Activated CD4-positive, alpha-beta memory T cell treated with anti-CD3 and anti-CD28 coated beads for 36 hours (primary cell): ENCODE measurements at regions not wholly inside any gene's neighbourhood (a gene's known extent, or its start where the extent isn't known, plus 50 kb on each side); places are given as distances from the start of the nearest gene placed in this dataset.
"Not testable (repeated sequence)": the region's sequence is repeated elsewhere in the genome, so short reads cannot be mapped to it uniquely, and the experiment has no call there.

ENCODE experiments used
- CTCF ChIA-PET: fragments of 350-600 bp; sonication (Branson Sonifier 250); formaldehyde crosslinking; loops from one replicate; lab custom pipeline; 2021; ENCODE audit warnings: antibody characterized with exemption, inconsistent platforms; lab: Charles Lee
- POLR2A ChIA-PET: fragments of 350-600 bp; sonication (Branson Sonifier 250); formaldehyde crosslinking; loops from one replicate; lab custom pipeline; 2021; ENCODE audit warnings: antibody characterized with exemption; lab: Charles Lee
- DNase-seq: peaks from one replicate; pipeline ENCODE4 v3.0.0-alpha.2; 2020
- H3K27ac Mint-ChIP-seq: one replicate; pipeline ENCODE4 v1.8.0; 2021; ENCODE audit warnings: mixed read lengths
- H3K27me3 Mint-ChIP-seq: one replicate; pipeline ENCODE4 v1.8.0; 2021; ENCODE audit warnings: mixed read lengths
- H3K36me3 Mint-ChIP-seq: one replicate; pipeline ENCODE4 v1.8.0; 2021; ENCODE audit warnings: mixed read lengths
- H3K4me1 Mint-ChIP-seq: one replicate; pipeline ENCODE4 v1.8.0; 2021; ENCODE audit warnings: low read depth, mixed read lengths
- H3K4me3 Mint-ChIP-seq: one replicate; pipeline ENCODE4 v1.8.0; 2021; ENCODE audit warnings: mild to moderate bottlenecking, mixed read lengths
- H3K9me3 Mint-ChIP-seq: one replicate; pipeline ENCODE4 v1.8.0; 2021; ENCODE audit warnings: mixed read lengths
- intact Hi-C: fragments of 100-400 bp; cut with micrococcal nuclease; formaldehyde crosslinking; loops from one replicate; pipeline ENCODE4 v1.15.1; 2023

DNA sequence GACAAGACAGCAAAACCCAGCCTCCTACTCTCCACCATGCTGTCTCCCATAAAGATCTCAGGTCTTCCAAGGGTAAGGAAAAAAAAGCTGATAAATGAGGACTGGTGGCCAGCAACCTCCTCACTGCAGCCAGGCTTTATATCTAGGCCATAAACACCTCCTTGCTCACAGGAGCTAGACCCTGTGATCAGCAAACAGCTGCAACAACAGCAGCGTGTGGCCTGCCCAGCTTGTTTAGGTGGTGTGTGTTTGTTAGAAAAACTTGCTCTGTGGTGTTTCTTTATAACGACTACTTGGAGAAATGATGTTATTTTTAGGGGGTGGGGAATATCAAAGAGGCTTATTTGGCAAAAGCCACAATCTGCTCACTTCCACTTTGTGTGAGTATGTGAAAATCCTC, 880.9 kb upstream of the AMELY start:
- Mint-ChIP-seq H3K27me3 (no peaks in the 10 kb centered on the region), H3K4me3 (no peak overlapping the region), H3K27ac (no peak overlapping the region), H3K4me1 (no peaks in the 10 kb centered on the region), H3K36me3 (no peaks in the 10 kb centered on the region), H3K9me3 (no peaks in the 10 kb centered on the region)
- POLR2A ChIA-PET = no interaction called here
- DNase-seq = no peak
- intact Hi-C loops = no loop called here
- CTCF ChIA-PET = no interaction called here

DNA sequence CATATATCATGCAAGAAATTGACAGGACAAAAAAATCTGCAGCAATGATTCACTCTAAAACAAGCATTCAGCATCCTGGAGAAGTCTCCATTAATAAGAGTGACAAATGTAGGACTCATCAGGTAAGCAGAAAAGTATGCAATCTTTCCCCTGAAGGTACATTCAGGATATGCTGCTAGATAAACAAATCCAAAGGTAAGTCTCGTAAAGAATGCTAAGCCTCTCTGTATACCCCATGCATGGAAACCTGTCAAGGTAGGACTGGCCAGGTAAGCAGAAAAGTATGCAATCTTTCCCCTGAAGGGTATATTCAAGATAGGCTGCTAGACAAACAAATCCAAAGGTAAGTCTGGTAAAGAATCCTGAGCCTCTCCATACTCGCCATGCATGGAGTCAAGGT, 869.9 kb upstream of the AMELY start:
- Mint-ChIP-seq H3K9me3 (no peaks in the 10 kb centered on the region), H3K4me3 (no peak overlapping the region), H3K27ac (no peak overlapping the region), H3K27me3 (no peaks in the 10 kb centered on the region), H3K4me1 (no peaks in the 10 kb centered on the region), H3K36me3 (no peaks in the 10 kb centered on the region)
- intact Hi-C loops = no loop called here
- DNase-seq = no peak
- ChIA-PET POLR2A (no interaction called here), CTCF (no interaction called here)

DNA sequence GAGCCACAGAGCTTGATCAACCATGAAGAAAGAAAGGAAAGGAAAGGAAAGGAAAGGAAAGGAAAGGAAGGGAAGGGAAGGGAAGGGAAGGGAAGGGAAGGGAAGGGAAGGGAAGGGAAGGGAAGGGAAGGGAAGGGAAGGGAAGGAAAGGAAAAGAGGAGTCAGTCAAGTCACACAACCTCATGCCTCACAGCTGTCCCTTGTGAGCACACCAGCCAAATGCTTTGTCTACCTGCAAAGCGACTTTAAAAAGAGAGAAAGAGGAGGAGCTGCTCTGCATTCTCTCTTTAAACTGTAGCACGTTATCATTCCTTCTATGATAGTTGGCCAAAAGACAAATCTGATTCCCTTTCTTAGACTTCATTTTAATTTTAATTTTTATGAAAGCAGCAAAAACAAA, 863.9 kb upstream of the AMELY start:
- intact Hi-C loops, H3K27me3 Mint-ChIP-seq, H3K36me3 Mint-ChIP-seq, DNase-seq, H3K4me1 Mint-ChIP-seq, H3K9me3 Mint-ChIP-seq, POLR2A ChIA-PET, H3K27ac Mint-ChIP-seq, H3K4me3 Mint-ChIP-seq, CTCF ChIA-PET: not testable (repeated sequence)

DNA sequence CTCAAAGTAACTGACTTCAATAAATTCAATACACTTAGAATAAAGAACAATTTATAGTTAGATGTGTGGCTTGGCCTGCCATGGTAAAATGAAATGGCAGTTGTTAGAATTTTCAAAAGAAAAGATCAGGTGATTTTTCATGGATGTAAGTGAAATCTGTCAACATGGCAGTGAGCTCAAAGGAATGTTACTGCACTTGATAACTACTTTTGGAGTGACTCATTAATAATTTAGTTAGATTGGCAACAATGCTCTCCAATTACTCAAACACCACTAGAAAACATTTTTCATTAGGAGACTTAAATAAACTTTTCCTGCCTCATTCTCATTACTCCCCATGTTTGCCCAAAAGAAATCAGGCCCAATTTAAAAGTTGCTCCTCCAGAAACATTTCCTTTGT, 860.2 kb upstream of the AMELY start:
- intact Hi-C loops = no loop called here
- H3K9me3 Mint-ChIP-seq = no peaks in the 10 kb centered on the region
- H3K4me1 Mint-ChIP-seq = no peaks in the 10 kb centered on the region
- no peak overlapping the region for H3K27ac Mint-ChIP-seq
- no peaks in the 10 kb centered on the region for H3K27me3 Mint-ChIP-seq
- ChIA-PET POLR2A (no interaction called here), CTCF (no interaction called here)
- no peak overlapping the region for H3K4me3 Mint-ChIP-seq
- DNase-seq = no peak
- no peaks in the 10 kb centered on the region for H3K36me3 Mint-ChIP-seq

DNA sequence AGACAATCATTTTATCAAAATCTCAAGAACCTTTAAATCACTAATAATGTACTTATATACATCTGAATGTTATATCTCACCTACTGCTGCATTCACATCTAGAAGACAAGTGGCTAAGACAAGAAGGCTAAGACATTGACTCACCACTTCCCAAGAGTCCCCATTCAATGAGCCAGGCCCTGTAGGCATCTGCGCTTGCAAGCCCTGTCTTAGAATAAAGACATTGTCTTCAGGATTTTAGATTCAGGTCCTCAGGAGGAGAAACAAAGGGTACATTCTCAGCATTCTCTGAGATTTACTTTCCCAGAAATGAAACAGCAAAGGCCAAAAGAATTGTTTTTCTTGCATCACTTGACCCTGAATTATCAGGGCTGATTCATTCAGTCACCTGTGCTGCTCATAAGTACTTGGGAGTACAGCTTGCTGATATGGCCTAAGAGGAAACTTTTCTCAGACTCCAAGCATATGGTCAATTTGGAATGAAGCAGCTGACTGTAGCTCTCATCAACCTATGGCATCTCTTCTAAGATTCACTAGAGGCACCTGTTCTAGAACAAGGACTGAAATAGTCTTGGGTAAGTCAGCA, 858.3 kb upstream of the AMELY start:
- Mint-ChIP-seq H3K9me3 (no peaks in the 10 kb centered on the region), H3K4me3 (no peak overlapping the region), H3K27me3 (no peaks in the 10 kb centered on the region), H3K27ac (no peak overlapping the region), H3K36me3 (no peaks in the 10 kb centered on the region), H3K4me1 (no peaks in the 10 kb centered on the region)
- ChIA-PET POLR2A (no interaction called here), CTCF (no interaction called here)
- intact Hi-C loops = no loop called here
- no peak for DNase-seq

DNA sequence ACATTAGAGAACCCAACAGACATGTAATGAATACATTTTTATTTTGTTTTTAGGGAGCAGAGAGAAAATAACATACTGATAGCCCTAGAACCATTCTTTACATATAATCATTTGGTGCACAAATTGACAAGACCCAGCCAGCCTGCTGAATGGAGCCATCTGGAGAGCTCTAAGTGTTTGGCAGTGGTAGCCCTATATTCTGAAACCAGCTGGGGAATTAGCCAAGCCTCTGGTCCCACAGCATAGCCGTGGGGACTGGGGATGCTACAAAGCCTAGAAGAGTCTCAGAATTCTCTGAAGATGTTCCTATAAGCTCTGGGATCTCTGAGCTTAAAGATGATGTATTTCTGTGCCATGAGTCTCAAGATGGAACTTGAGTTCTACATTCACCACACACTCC, 857.3 kb upstream of the AMELY start:
- no peak overlapping the region for H3K4me3 Mint-ChIP-seq

DNA sequence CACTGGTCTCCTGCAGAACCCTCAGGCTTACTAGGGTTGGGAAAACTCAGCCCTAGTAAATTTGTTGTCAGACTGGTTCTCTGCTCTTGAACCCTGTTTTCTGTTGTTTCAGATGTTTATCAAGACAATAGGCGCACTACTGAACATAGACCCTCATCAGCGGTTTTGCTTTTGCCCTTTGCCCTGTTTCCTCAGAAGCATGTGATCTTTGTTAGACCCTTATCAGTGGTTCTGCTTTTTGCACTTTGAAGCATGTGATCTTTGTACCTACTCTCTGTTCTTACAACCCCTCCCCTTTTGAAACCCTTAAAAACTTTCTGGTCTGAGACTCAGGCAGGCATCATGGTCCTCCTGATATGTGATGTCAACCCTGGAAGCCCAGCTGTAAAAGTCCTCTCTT, 842.2 kb upstream of the AMELY start:
- POLR2A ChIA-PET = no interaction called here

More for the DNA sequence above, 857.3 kb upstream of the AMELY start:
- ChIA-PET POLR2A (no interaction called here), CTCF (no interaction called here)
- no peaks in the 10 kb centered on the region for H3K27me3 Mint-ChIP-seq
- H3K4me1 Mint-ChIP-seq = no peaks in the 10 kb centered on the region
- no peak for DNase-seq
- no peaks in the 10 kb centered on the region for H3K9me3 Mint-ChIP-seq
- intact Hi-C loops = no loop called here
- no peak overlapping the region for H3K27ac Mint-ChIP-seq
- no peaks in the 10 kb centered on the region for H3K36me3 Mint-ChIP-seq

DNA sequence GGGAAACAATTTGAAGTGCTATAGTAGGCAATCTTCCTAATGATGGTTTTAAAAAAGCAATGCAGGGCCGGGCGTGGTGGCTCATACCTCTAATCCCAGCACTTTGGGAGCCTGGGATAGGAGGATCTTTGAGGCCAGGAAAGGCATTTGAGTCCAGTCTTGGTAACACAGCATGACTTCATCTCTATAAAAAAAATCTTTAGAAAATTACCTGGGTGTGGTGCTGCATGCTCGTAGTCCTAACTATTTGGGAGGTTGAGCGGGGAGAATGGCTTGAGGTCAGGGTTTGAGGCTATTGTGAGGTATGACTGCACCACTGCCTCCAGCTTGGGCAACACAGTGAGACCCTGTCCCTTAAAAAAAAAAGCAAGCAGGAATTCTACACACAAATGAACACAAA, 835.2 kb upstream of the AMELY start:
- no peak for DNase-seq
- H3K36me3 Mint-ChIP-seq = no peaks in the 10 kb centered on the region
- POLR2A ChIA-PET = no interaction called here
- H3K27ac Mint-ChIP-seq = no peak overlapping the region
- H3K27me3 Mint-ChIP-seq = peaks cover 5% of the 10 kb centered on the region
- no peaks in the 10 kb centered on the region for H3K9me3 Mint-ChIP-seq
- CTCF ChIA-PET = no interaction called here
- H3K4me1 Mint-ChIP-seq = no peaks in the 10 kb centered on the region
- no peak overlapping the region for H3K4me3 Mint-ChIP-seq
- intact Hi-C loops = no loop called here

More for the DNA sequence above, 842.2 kb upstream of the AMELY start:
- CTCF ChIA-PET = no interaction called here
- H3K27me3 Mint-ChIP-seq = peaks cover 7% of the 10 kb centered on the region
- intact Hi-C loops = no loop called here
- no peak overlapping the region for H3K27ac Mint-ChIP-seq
- no peak for DNase-seq
- H3K4me1 Mint-ChIP-seq = no peaks in the 10 kb centered on the region
- no peak overlapping the region for H3K4me3 Mint-ChIP-seq
- H3K36me3 Mint-ChIP-seq = no peaks in the 10 kb centered on the region
- no peaks in the 10 kb centered on the region for H3K9me3 Mint-ChIP-seq

DNA sequence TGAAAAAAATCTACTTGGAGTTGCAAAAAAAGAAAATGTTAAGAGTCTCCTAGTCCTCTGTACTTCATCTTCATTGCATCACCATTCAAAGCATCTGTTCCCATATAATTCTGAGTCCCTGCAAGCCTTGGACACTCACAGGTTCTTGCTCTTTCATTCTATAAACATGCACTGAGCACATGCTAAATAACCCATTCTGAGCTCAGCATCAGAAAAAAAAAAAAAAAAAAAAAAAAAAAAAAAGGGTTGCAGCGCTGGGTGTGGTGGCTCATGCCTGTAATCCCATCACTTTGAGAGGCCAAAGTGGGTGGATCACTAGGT, 834.0 kb upstream of the AMELY start:
- Mint-ChIP-seq H3K9me3 (no peaks in the 10 kb centered on the region), H3K36me3 (no peaks in the 10 kb centered on the region), H3K4me1 (no peaks in the 10 kb centered on the region), H3K27me3 (peaks cover 5% of the 10 kb centered on the region), H3K4me3 (no peak overlapping the region), H3K27ac (no peak overlapping the region)
- ChIA-PET POLR2A (no interaction called here), CTCF (no interaction called here)
- intact Hi-C loops = no loop called here
- DNase-seq = no peak

DNA sequence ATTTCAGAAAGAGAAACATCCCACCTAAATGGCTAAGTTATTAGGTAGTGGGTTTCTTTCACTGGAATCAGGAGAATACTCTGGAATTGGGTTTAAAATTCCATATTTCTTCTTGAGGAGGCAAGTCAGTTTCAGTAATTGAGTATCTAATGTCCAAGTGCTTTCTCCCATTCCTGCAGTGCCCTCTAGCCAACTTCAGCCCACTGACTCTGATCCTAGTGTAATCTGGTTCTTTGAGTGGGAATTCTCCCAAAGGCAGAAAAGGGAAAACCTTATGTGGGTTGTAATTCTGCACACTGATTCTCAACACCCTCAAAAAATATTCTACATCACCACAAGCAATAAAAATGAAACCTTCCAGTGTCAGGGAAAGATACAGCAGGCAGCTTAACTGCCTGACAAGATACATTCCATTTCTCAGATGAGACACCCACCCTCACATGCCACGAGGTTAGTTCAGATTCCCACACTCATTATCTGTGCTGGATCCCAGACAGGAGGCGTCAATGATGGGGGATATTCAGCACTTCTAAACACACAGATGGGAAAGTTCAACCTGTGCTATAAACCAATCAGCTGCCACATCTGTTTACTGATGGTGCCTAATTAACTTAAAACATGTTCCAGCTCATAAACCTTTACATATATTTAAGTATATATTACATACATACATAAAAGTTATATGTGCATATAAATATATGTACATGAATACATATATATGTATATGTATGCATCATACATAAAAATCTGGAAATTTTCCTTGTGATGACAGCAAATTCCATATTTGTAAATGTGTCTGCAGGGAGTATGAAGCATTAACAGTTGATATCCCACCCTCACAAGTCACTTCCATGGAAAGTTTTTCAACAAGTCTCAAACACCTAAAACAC, 833.4 kb upstream of the AMELY start:
- Mint-ChIP-seq H3K27ac (no peak overlapping the region), H3K4me3 (no peak overlapping the region), H3K4me1 (no peaks in the 10 kb centered on the region), H3K36me3 (no peaks in the 10 kb centered on the region), H3K27me3 (peaks cover 5% of the 10 kb centered on the region), H3K9me3 (no peaks in the 10 kb centered on the region)
- no peak for DNase-seq
- intact Hi-C loops = no loop called here
- ChIA-PET POLR2A (no interaction called here), CTCF (no interaction called here)

DNA sequence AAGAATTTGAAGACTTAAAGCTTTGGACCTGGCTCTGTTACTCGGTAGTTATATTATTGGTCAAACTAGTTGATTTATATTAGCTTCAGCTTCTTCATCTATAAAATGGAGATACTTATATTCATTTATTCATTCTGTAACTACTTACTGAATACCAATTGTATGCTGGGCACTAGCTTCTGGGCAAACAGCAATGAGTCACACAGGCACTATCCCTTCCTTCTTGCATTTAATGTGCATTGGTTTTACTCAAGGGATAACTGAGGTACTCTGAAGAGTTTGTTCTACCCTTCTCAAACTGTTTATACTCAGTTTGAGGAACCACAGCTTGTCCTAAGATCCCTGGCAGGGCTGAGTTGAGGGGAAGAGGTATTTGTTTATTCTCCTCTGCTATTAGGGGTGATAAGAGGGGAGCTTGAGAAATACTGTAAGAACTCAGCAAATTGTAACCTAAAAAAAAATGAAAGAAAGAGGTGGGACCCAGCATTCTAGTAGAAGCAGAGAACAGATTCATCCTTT, 825.4 kb upstream of the AMELY start:
- DNase-seq = no peak
- ChIA-PET CTCF (no interaction called here), POLR2A (no interaction called here)
- Mint-ChIP-seq H3K4me1 (no peaks in the 10 kb centered on the region), H3K9me3 (no peaks in the 10 kb centered on the region), H3K27me3 (peaks cover 3% of the 10 kb centered on the region), H3K27ac (no peak overlapping the region), H3K36me3 (no peaks in the 10 kb centered on the region), H3K4me3 (no peak overlapping the region)
- intact Hi-C loops = no loop called here

DNA sequence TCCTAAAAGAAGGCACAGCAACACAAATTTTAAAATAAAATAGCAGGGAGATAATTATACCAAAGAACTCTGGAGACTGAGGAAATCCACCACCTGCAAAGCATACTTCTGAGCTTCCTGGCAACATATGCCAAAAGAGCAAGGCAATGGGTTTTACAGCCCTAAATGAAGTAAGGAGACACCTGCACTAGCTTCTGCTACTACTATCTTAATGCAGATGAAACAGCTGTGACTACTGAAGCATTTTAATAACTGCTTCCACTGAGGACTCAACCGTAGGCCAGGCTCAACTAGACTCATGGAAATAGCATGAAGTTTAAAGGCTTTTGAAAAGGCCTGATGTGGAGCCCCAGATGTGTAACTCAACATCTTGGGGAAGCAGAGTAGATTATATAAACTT, 820.1 kb upstream of the AMELY start:
- Mint-ChIP-seq H3K4me3 (no peak overlapping the region), H3K36me3 (no peaks in the 10 kb centered on the region), H3K9me3 (no peaks in the 10 kb centered on the region), H3K4me1 (peaks cover 4% of the 10 kb centered on the region), H3K27ac (no peak overlapping the region), H3K27me3 (no peaks in the 10 kb centered on the region)
- CTCF ChIA-PET = no interaction called here
- no peak for DNase-seq
- POLR2A ChIA-PET = no interaction called here
- intact Hi-C loops = no loop called here

DNA sequence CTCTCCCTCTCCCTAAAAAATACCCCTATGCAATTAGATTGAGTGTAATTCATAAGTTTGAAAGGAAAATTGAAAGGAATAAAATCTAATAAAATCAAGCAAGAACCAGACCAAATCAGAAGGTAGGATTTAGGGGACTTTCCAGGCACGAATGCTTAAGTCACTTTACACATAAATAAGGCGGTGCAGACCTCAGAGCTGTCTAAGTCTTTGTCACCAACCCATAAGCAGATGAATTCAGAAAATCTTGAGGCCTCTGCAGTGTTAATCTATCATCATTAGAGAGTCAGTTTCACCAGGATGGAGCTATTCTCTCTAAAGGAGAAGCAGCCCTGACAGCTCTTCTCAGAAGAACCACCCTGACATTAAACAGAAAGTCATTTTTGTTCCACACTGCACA, 819.1 kb upstream of the AMELY start:
- no peaks in the 10 kb centered on the region for H3K9me3 Mint-ChIP-seq
- peaks cover 4% of the 10 kb centered on the region for H3K4me1 Mint-ChIP-seq
- DNase-seq = no peak
- no peak overlapping the region for H3K27ac Mint-ChIP-seq
- ChIA-PET CTCF (no interaction called here), POLR2A (no interaction called here)
- intact Hi-C loops = no loop called here
- no peak overlapping the region for H3K4me3 Mint-ChIP-seq
- H3K27me3 Mint-ChIP-seq = no peaks in the 10 kb centered on the region
- no peaks in the 10 kb centered on the region for H3K36me3 Mint-ChIP-seq
